HepG2 (cell line): ENCODE measurements at regions not wholly inside any gene's neighbourhood (a gene's known extent, or its start where the extent isn't known, plus 50 kb on each side); places are given as distances from the start of the nearest gene placed in this dataset.

ENCODE experiments used
- ATAC-seq: fragments of 200-7000 bp; cut with Tn5 transposase; 3 replicates; pipeline ENCODE4 v1.9.1; 2020; ENCODE audit warnings: mild to moderate bottlenecking, moderate library complexity
- BruUV-seq: library from RNA; stranded (reverse); fragments of 400-500 nt; replicated peaks from 2 replicates; lab custom pipeline; 2021; lab: Mats Ljungman, UMichigan
- CTCF ChIA-PET: fragments of 300-600 bp; formaldehyde crosslinking; extraction: SDS; loops from one replicate; lab custom pipeline; 2021; ENCODE audit warnings: low total read pairs, inconsistent platforms, low intra/inter-chr PET ratio; lab: Yijun Ruan, JAX
- POLR2A ChIA-PET: fragments of 350-600 bp; sonication (Branson Sonifier 250); formaldehyde crosslinking; loops from one replicate; lab custom pipeline; 2020; ENCODE audit warnings: antibody characterized with exemption, inconsistent platforms; lab: Yijun Ruan, JAX
- DNase-seq: peaks from one replicate; pipeline ENCODE4 v3.0.0-alpha.2; 2015; ENCODE audit warnings: low spot score
- FAIRE-seq: peaks from 3 replicates; lab custom pipeline; 2011; peaks lifted over from hg19 to GRCh38; lab: Jason Lieb, UNC
- H2AFZ ChIP-seq: one replicate; pipeline ENCODE4 v1.6.1; 2011; ENCODE audit warnings: low read length, inconsistent platforms
- H3K27ac ChIP-seq: fragments of 300-600 bp; 3 replicates; pipeline ENCODE4 v1.8.0; 2011; ENCODE audit warnings: mixed run types, mild to moderate bottlenecking, mixed read lengths, low read length, inconsistent platforms; ENCODE audit not compliant: insufficient read depth; ENCODE audit errors: extremely low read length
- H3K27me3 ChIP-seq, 2 experiments: fragments of 200-600 bp in 1 of 2; 2 replicates in 1 of 2; 3 replicates in 1 of 2; pipeline versions ENCODE4 v1.6.0 to v1.8.0; 2011; ENCODE audit warnings: low read length in 2 of 2, mild to moderate bottlenecking in 2 of 2, moderate library complexity in 2 of 2, inconsistent platforms in 1 of 2; ENCODE audit not compliant: insufficient read depth in 2 of 2, control insufficient read depth in 1 of 2
- H3K36me3 ChIP-seq, 2 experiments: fragments of 200-600 bp in 1 of 2; replicated peaks in 1 of 2; 2 replicates in 1 of 2; 3 replicates in 1 of 2; pipeline versions ENCODE4 v1.5.1 to v1.8.0; 2011; ENCODE audit warnings: low read length in 2 of 2, inconsistent platforms in 1 of 2; ENCODE audit not compliant: insufficient read depth in 2 of 2, control insufficient read depth in 1 of 2
- H3K4me1 ChIP-seq: 2 replicates; pipeline ENCODE4 v1.5.1; 2012; ENCODE audit warnings: low read length, inconsistent platforms; ENCODE audit not compliant: insufficient read depth
- H3K4me2 ChIP-seq: 2 replicates; pipeline ENCODE4 v1.6.0; 2011; ENCODE audit warnings: low read depth, low read length, inconsistent platforms
- H3K4me3 ChIP-seq, 3 experiments: fragments of 200-600 bp in 1 of 3; sonication (generic), shearing (Covaris generic) in 1 of 3; replicated peaks in 1 of 3; 2 replicates each; pipeline ENCODE4 v1.5.1; 2011 to 2016; ENCODE audit warnings: low read length in 3 of 3, inconsistent platforms in 2 of 3, low read depth in 2 of 3, mild to moderate bottlenecking in 2 of 3, control low read depth in 1 of 3, mixed read lengths in 1 of 3; ENCODE audit not compliant: insufficient read depth in 1 of 3
- H3K79me2 ChIP-seq: one replicate; pipeline ENCODE4 v1.6.1; 2011; ENCODE audit warnings: low read length, inconsistent platforms; ENCODE audit not compliant: insufficient read depth
- H3K9ac ChIP-seq: 2 replicates; pipeline ENCODE4 v1.6.0; 2011; ENCODE audit warnings: mild to moderate bottlenecking, low read depth, low read length, inconsistent platforms; ENCODE audit not compliant: insufficient read depth
- H3K9me3 ChIP-seq: 2 replicates; pipeline ENCODE4 v1.5.1; 2012; ENCODE audit warnings: mild to moderate bottlenecking, low read length
- H4K20me1 ChIP-seq: 2 replicates; pipeline ENCODE4 v1.6.0; 2011; ENCODE audit warnings: inconsistent platforms, mild to moderate bottlenecking, low read length, moderate library complexity; ENCODE audit not compliant: insufficient read depth
- ATF2 ChIP-seq: sonication (generic); formaldehyde crosslinking; IDR thresholded peaks from 2 replicates; pipeline ENCODE4 v1.4.0; 2020; ENCODE audit warnings: missing genetic modification reagents
- BHLHE40 ChIP-seq: IDR thresholded peaks from 2 replicates; pipeline ENCODE4 v1.6.1; 2011; ENCODE audit warnings: low read length, improper control_type of control experiment
- NFIC ChIP-seq: IDR thresholded peaks from 2 replicates; pipeline ENCODE4 v1.6.1; 2012; ENCODE audit warnings: mild to moderate bottlenecking, low read length, inconsistent platforms
- PAWR ChIP-seq: sonication (generic); formaldehyde crosslinking; IDR thresholded peaks from 2 replicates; pipeline ENCODE4 v1.4.0; 2020; ENCODE audit warnings: missing genetic modification reagents, mild to moderate bottlenecking, borderline replicate concordance
- SMAD1 ChIP-seq: sonication (generic); formaldehyde crosslinking; IDR thresholded peaks from 2 replicates; pipeline ENCODE4 v1.4.0; 2020; ENCODE audit warnings: missing genetic modification reagents, low read depth, mild to moderate bottlenecking, borderline replicate concordance
- WGBS: methylation state at CpG from one replicate; pipeline ENCODE4 v1.1.6; 2017; ENCODE audit warnings: low lambda C conversion rate; 5-methylcytosine and 5-hydroxymethylcytosine counted together
- in situ Hi-C: cut with HindIII; loops from 2 replicates; pipeline ENCODE4 v1.10.0; 2017; ENCODE audit warnings: low pct_unique_long_range_greater_than_20kb; ENCODE audit not compliant: extremely low pct_ligation_motif_present
- intact Hi-C: fragments of 100-400 bp; cut with micrococcal nuclease; formaldehyde crosslinking; loops from one replicate; pipeline ENCODE4 v1.10.0; 2022; ENCODE audit not compliant: unreplicated experiment

GRCh38 chr6:21519642-21520041 is 73.9 kb upstream of the SOX4 start:
- Histone ChIP-seq H3K4me2 (no peak overlapping the region), H3K36me3 (no peaks in the 10 kb centered on the region), H3K9me3 (no peaks in the 10 kb centered on the region), H3K27me3 (peaks cover 0 to 16% of the 10 kb centered on the region in 2 experiments; a peak in 2 of 5 replicates), H3K27ac (no peak overlapping the region), H3K4me1 (no peaks in the 10 kb centered on the region), H3K4me3 (no peak overlapping the region), H4K20me1 (no peaks in the 10 kb centered on the region), H2AFZ (no peak overlapping the region), H3K9ac (no peak overlapping the region), H3K79me2 (no peaks in the 10 kb centered on the region)
- no TSS peak for BruUV-seq
- 4% methylated on average over 1 of the region's 1 CpG for WGBS
- no peak for FAIRE-seq
- no peak for ATAC-seq
- DNase-seq: no peak
- in situ Hi-C loops (no loop called here), intact Hi-C loops (no loop called here)
- ChIA-PET CTCF (no interaction called here), POLR2A (no interaction called here)
- TF ChIP-seq ATF2 (CRISPR knock-in tag) (no peak), NFIC (no peak), SMAD1 (CRISPR knock-in tag) (no peak), PAWR (CRISPR knock-in tag) (no peak)

GRCh38 chr6:21521276-21521675 is 72.3 kb upstream of the SOX4 start:
- no peak overlapping the region for H3K4me2 ChIP-seq
- H2AFZ ChIP-seq: peak overlapping the region; percentile 48
- ChIA-PET CTCF (no interaction called here), POLR2A (no interaction called here)
- TF ChIP-seq BHLHE40: no peak
- BruUV-seq: no TSS peak
- 6% methylated on average over 4 of the region's 4 CpGs for WGBS
- intact Hi-C loops: no loop called here
- no peak overlapping the region for H3K27ac ChIP-seq
- no peak overlapping the region for H3K4me3 ChIP-seq
- DNase-seq (no peak), FAIRE-seq (no peak), ATAC-seq (no peak)
- no peaks in the 10 kb centered on the region for H3K9me3 ChIP-seq
- H3K36me3 ChIP-seq: no peaks in the 10 kb centered on the region
- H3K4me1 ChIP-seq: no peaks in the 10 kb centered on the region
- H3K9ac ChIP-seq: no peak overlapping the region
- peaks cover 0 to 16% of the 10 kb centered on the region in 2 experiments; a peak in 2 of 5 replicates for H3K27me3 ChIP-seq
- in situ Hi-C loops: no loop called here
- no peaks in the 10 kb centered on the region for H3K79me2 ChIP-seq
- no peaks in the 10 kb centered on the region for H4K20me1 ChIP-seq
